Mesodermal cell (in vitro differentiated cells): ENCODE measurements at regions not wholly inside any gene's neighbourhood (a gene's known extent, or its start where the extent isn't known, plus 50 kb on each side); places are given as distances from the start of the nearest gene placed in this dataset.

ENCODE experiments used
- H3K27ac ChIP-seq: 2 replicates; pipeline ENCODE4 v1.7.0; 2013; ENCODE audit warnings: mild to moderate bottlenecking, low read depth, low read length, moderate library complexity; ENCODE audit not compliant: severe bottlenecking
- H3K36me3 ChIP-seq: 2 replicates; pipeline ENCODE4 v1.7.1; 2013; ENCODE audit warnings: mild to moderate bottlenecking, low read length, moderate library complexity; ENCODE audit not compliant: control insufficient read depth, insufficient read depth
- H3K4me1 ChIP-seq: one replicate; pipeline ENCODE4 v1.7.1; 2013; ENCODE audit warnings: mild to moderate bottlenecking, low read length; ENCODE audit not compliant: insufficient read depth, control insufficient read depth, poor library complexity, severe bottlenecking
- H3K4me3 ChIP-seq: 2 replicates; pipeline ENCODE4 v1.7.0; 2013; ENCODE audit warnings: low read length, control low read depth, mild to moderate bottlenecking; ENCODE audit not compliant: insufficient read depth, poor library complexity, severe bottlenecking; ENCODE audit errors: extremely low read depth
- H3K9me3 ChIP-seq: 2 replicates; pipeline ENCODE4 v1.7.1; 2013; ENCODE audit warnings: mild to moderate bottlenecking, low read length, moderate library complexity; ENCODE audit not compliant: control insufficient read depth
- WGBS, 2 experiments: methylation state at CpG; one replicate each; pipeline ENCODE4 v1.1.5; 2013; ENCODE audit warnings: missing lambda C conversion rate in 2 of 2; ENCODE audit not compliant: insufficient coverage in 2 of 2; 5-methylcytosine and 5-hydroxymethylcytosine counted together

DNA sequence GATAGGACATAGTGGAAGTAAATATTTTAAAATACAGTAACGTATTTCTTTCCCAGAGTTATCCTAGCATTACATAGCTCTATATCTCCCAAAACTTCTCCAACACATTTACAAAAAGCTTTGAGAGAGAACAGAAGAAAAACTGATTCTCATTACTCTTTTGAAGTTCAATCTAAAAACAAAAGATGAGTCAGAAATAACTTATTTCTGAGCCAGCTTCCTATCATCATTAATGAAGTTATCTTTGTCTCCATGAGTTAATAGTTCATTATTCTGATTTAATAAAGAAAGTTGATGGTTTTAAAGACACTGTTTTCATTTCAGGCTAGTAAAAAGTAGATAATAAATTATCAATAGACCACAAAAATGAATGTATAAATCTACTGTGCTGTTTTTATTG is 446.7 kb upstream of the SPRY2 start:
- H3K27ac ChIP-seq = no peak overlapping the region
- no CpG with 5 or more reads among the region's 1 CpG for WGBS, 2 experiments
- no peak overlapping the region for H3K4me3 ChIP-seq
- H3K9me3 ChIP-seq = no peaks in the 10 kb centered on the region
- no peaks in the 10 kb centered on the region for H3K4me1 ChIP-seq
- no peaks in the 10 kb centered on the region for H3K36me3 ChIP-seq

DNA sequence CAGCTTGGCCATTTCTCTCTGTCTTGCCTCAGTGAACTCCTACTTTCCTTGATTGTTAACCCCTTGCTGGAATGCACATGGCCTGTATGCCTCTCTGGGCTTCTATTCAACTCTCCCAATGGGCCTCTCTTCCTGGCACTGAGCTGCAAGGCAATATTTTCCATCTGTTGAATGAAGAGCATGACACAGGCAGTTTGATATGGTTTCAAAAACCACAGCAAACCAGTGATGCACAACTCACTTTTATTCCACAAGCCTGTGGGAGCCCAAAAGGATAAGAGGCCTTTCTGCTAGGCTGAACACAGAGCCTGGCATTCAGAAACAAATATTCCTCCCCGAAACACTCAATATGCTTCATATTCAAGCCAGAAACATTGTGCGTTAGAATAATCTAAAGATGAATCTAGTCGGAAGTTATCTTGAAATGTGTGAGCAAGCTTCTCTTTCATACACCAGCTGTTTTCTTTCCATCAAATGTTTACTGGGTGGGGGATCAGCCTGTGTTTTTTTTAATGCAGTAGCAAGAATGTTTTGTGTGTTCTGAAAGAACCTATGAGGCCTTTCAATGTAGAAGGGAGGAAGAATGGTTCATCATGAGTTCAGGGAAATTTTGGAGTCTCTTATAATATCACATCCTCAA is 443.1 kb upstream of the SPRY2 start:
- no peak overlapping the region for H3K27ac ChIP-seq
- no peak overlapping the region for H3K4me3 ChIP-seq
- WGBS, 2 experiments = 100% methylated on average over 1 of the region's 3 CpGs; no CpG with 5 or more reads in 1 of the 2 experiments
- H3K9me3 ChIP-seq = no peaks in the 10 kb centered on the region
- no peaks in the 10 kb centered on the region for H3K36me3 ChIP-seq
- no peaks in the 10 kb centered on the region for H3K4me1 ChIP-seq

DNA sequence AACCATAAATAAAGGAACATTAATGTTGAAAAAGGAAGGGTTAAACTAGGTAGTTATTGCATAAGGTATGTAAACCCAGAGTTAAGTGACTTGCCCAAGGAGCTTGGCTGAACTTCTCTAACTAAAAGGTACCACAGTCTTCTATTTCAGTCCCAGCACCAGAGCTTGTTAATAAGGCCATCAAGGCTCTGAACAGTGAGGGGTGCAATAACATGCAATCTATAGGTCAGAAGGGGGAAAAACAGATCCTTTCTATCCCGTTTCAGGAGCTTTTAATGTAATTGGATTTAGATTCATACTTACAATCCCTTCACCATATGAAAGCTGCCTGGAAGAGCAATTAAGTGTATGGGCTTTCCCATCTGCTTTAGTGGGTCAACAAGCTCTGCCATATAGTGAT is 441.5 kb upstream of the SPRY2 start:
- Histone ChIP-seq H3K4me1 (no peaks in the 10 kb centered on the region), H3K36me3 (no peaks in the 10 kb centered on the region), H3K27ac (no peak overlapping the region), H3K9me3 (no peaks in the 10 kb centered on the region), H3K4me3 (no peak overlapping the region)
- no CpG with 5 or more reads among the region's 1 CpG for WGBS, 2 experiments

DNA sequence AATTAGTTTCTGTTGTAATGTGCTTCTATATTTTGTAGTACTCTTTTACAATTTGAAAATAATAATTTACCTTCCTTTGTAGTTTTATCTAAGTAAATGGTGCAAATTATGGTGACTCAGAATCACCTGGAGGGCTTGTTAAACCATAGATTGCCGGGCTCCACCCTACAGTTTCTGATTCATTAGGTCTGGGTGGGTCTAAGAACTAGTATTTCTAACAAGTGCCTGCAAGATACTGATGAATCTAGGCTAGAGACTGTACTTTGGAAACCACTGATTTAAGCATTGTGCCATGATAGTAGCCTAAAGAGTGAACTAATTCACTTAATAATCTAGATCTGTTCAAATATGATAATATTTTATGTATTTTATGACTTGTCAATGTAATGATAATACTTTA is 437.4 kb upstream of the SPRY2 start:
- 83 to 86% methylated on average over 1 of the region's 1 CpG for WGBS, 2 experiments
- H3K36me3 ChIP-seq = no peaks in the 10 kb centered on the region
- no peaks in the 10 kb centered on the region for H3K4me1 ChIP-seq
- no peak overlapping the region for H3K27ac ChIP-seq
- H3K4me3 ChIP-seq = no peak overlapping the region
- no peaks in the 10 kb centered on the region for H3K9me3 ChIP-seq

DNA sequence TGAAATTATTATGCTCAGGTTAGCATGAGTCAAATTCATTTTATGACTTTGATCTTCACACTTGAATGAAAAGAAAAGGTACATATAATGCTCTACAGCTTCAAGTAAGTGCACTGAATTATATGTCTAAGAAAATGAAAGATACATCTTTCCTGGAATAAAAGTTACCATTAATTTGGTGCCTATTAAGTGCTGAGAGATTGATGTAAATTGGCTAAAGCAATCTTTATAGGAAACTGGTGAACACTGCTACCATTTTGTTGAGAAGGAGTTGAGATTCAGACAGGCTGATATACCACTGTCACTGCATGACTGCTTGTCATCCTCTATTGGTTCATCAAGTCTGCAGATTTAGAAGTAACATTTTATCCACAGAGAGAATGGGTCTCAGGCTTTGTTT is 416.8 kb upstream of the SPRY2 start:
- H3K27ac ChIP-seq = no peak overlapping the region
- H3K36me3 ChIP-seq = no peaks in the 10 kb centered on the region
- H3K9me3 ChIP-seq = no peaks in the 10 kb centered on the region
- H3K4me1 ChIP-seq = no peaks in the 10 kb centered on the region
- H3K4me3 ChIP-seq = no peak overlapping the region

DNA sequence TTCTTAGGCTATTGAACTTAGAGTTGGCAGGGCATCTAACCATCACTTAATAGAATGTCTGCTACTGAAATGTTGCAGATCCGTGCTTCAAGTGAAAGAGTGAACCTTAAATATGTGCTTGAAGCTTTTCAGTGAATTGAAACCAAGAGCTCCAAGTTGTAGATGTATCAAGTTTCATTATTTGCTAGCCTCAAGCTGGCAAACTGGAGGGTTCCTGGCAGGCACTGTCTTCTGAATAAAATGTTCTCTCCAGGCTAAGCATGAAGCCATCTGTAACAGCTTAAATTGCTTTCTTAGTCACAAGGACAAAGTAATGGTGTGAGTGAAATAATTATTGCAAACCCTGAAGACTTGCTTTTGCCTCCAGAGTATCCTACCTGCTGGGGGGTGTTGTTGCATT is 415.0 kb upstream of the SPRY2 start:
- H3K27ac ChIP-seq = no peak overlapping the region

DNA sequence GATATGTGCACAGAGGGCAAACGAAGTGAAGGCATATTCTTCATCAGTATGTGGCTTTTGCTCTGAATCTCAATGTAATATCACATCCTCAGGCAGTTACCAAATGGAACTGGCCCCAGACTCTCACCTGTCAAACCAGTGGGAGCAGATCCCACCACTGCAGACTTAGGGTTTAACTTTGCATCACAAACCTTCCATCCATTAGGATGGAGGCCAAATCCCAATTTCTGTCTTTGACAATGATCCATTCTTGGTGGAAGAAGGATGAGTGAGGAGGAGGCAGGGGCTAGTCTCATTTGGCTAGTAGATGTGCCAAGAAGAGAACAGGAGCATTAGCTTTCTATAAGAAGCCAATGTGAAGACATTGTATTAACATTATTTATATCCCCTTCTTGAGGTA is 413.5 kb upstream of the SPRY2 start:
- Histone ChIP-seq H3K9me3 (no peaks in the 10 kb centered on the region), H3K4me1 (no peaks in the 10 kb centered on the region), H3K36me3 (no peaks in the 10 kb centered on the region), H3K27ac (no peak overlapping the region), H3K4me3 (no peak overlapping the region)
- WGBS, 2 experiments = 40% methylated on average over 1 of the region's 1 CpG; no CpG with 5 or more reads in 1 of the 2 experiments

More for the DNA sequence above, 415.0 kb upstream of the SPRY2 start:
- no peak overlapping the region for H3K4me3 ChIP-seq
- no peaks in the 10 kb centered on the region for H3K36me3 ChIP-seq
- no peaks in the 10 kb centered on the region for H3K9me3 ChIP-seq
- H3K4me1 ChIP-seq = no peaks in the 10 kb centered on the region
- WGBS, 2 experiments = 86% methylated on average over 1 of the region's 1 CpG; no CpG with 5 or more reads in 1 of the 2 experiments

DNA sequence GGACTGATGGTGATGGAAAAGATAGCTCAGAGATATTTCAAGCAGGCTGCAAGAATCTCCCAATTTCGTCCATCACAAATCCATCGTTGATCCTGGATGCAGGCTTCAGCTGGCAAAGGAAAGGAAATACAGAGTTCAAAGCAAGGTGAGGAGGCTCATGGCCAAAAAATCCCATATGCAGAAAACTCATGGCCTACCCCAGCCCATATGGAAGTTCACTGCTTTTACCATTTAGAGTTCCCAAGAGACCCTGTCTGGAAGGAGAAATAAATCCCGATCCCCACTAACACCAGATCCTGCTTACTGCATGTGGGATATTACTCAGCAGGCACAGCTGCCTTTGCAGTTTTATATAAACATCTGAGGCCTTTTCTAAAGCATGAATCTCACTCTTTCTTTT is 412.9 kb upstream of the SPRY2 start:
- Histone ChIP-seq H3K36me3 (no peaks in the 10 kb centered on the region), H3K4me3 (no peak overlapping the region)

DNA sequence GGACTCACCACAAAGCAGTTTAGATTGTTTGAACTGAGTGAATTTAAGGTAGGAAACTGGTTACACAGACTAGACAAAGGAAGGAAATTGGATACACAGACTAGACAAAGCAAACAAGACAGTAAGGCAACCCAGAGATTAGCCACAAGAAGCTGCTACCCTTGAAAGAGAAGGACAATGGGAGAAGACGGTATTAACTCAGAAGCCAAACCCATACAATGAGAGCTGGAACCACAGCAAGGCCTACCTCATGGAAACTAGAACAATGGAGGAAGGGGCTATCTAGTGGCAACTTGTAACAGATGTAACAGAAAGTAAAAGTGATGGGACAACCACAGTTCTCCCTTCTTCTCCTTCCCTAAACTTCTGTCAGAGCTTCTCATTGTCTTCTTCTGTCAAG is 410.9 kb upstream of the SPRY2 start:
- H3K9me3 ChIP-seq = no peaks in the 10 kb centered on the region
- no peak overlapping the region for H3K27ac ChIP-seq
- no peaks in the 10 kb centered on the region for H3K36me3 ChIP-seq
- WGBS, 2 experiments = 100% methylated on average over 1 of the region's 1 CpG; no CpG with 5 or more reads in 1 of the 2 experiments
- no peaks in the 10 kb centered on the region for H3K4me1 ChIP-seq
- H3K4me3 ChIP-seq = no peak overlapping the region

More for the DNA sequence above, 412.9 kb upstream of the SPRY2 start:
- 80 to 100% methylated on average over 1 to 3 of the region's 3 CpGs for WGBS, 2 experiments
- Histone ChIP-seq H3K27ac (no peak overlapping the region), H3K9me3 (no peaks in the 10 kb centered on the region), H3K4me1 (no peaks in the 10 kb centered on the region)

DNA sequence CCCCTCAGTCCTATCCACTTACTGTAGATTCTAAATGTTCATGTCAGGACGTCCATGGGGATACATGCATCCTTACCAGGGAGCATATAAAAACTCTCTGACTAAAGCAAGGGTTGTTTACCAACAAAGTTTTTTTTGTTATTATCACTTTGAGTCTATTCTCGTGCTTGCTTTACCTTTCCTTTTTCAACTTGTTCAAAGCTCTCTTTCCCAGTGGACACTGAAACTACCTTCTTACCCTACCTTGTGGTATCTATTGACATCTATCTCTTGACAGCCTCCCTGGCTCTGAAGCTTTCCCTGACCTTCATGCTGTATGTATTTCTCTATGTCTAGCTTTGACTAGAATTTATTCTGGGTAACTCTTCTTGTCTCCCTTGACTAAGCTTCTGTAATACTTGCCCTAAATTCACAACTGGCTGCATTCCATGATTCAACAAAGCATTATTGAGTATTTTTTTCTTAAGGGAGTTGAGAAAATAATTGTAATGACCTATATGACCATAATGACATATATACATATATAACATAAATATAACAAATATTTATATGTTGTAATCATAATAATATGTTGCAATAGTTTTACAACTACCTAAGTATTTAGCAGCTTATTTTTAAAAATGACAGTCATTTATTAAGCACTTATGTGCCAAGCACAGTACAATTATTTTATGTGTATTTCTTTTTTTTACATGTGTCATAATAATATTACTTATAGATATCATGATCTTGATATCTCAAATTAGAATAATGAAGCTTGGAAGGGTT is 403.4 kb upstream of the SPRY2 start:
- H3K9me3 ChIP-seq = no peaks in the 10 kb centered on the region
- WGBS, 2 experiments = 79 to 83% methylated on average over 2 of the region's 2 CpGs
- H3K4me3 ChIP-seq = no peak overlapping the region
- no peaks in the 10 kb centered on the region for H3K4me1 ChIP-seq
- no peak overlapping the region for H3K27ac ChIP-seq
- no peaks in the 10 kb centered on the region for H3K36me3 ChIP-seq

DNA sequence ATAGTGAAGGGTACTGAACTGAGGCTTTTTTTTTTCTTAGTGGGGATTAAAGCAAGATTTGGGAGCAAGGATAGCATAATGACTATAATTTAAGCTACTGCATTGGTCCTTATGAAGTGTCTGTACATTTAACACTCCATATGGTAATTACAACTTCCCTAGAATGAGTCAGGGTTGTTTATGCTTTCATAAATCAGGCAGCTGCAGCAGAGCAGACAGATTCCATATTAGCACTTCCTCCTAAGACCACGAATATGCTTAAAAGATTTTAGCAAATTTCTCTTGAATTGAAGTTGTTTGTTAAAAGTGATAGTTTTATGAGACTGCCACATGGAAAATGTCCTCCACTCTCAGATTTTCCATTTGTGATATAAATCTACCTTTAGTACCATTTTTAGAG is 401.1 kb upstream of the SPRY2 start:
- Histone ChIP-seq H3K9me3 (no peaks in the 10 kb centered on the region), H3K4me1 (no peaks in the 10 kb centered on the region), H3K27ac (no peak overlapping the region), H3K36me3 (no peaks in the 10 kb centered on the region), H3K4me3 (no peak overlapping the region)
- no CpG with 5 or more reads among the region's 1 CpG for WGBS, 2 experiments
